SK-N-SH treated with all-trans-retinoic acid at 6 μM for 48 hours (cell line): ENCODE measurements at regions not wholly inside any gene's neighbourhood (a gene's known extent, or its start where the extent isn't known, plus 50 kb on each side); places are given as distances from the start of the nearest gene placed in this dataset.

ENCODE experiments used
- ATAC-seq: fragments of 200-7000 bp; cut with Tn5 transposase; 3 replicates; pipeline ENCODE4 v1.9.1; 2020; ENCODE audit warnings: mild to moderate bottlenecking, moderate library complexity
- ARNTL ChIP-seq: fragments of 450-650 bp; formaldehyde crosslinking; IDR thresholded peaks from 2 replicates; pipeline ENCODE4 v1.5.0; 2020; ENCODE audit warnings: low read depth, mild to moderate bottlenecking, moderate library complexity, borderline replicate concordance
- CREB5 ChIP-seq: fragments of 250-450 bp; sonication (Bioruptor Pico); IDR thresholded peaks from 2 replicates; pipeline ENCODE4 v1.5.1; 2020; ENCODE audit warnings: low read depth, mild to moderate bottlenecking, moderate library complexity
- CSDC2 ChIP-seq: fragments of 250-450 bp; sonication (Bioruptor Pico); IDR thresholded peaks from 2 replicates; pipeline ENCODE4 v1.5.0; 2020; ENCODE audit warnings: mild to moderate bottlenecking, moderate library complexity
- ESRRG ChIP-seq: fragments of 250-450 bp; sonication (Bioruptor Pico); IDR thresholded peaks from 2 replicates; pipeline ENCODE4 v1.6.1; 2021; ENCODE audit warnings: mild to moderate bottlenecking
- GLIS3 ChIP-seq: fragments of 250-450 bp; sonication (Bioruptor Pico); IDR thresholded peaks from 2 replicates; pipeline ENCODE4 v1.5.0; 2020; ENCODE audit warnings: mild to moderate bottlenecking, moderate library complexity
- ISL1 ChIP-seq: fragments of 250-450 bp; sonication (Bioruptor Pico); IDR thresholded peaks from 2 replicates; pipeline ENCODE4 v2.1.2; 2022; ENCODE audit warnings: mild to moderate bottlenecking, moderate library complexity
- OSR1 ChIP-seq: fragments of 250-450 bp; sonication (Bioruptor Pico); IDR thresholded peaks from 2 replicates; pipeline ENCODE4 v1.8.0; 2022; ENCODE audit warnings: moderate library complexity, mild to moderate bottlenecking, inconsistent platforms
- PATZ1 ChIP-seq: fragments of 250-450 bp; sonication (Bioruptor Pico); IDR thresholded peaks from 2 replicates; pipeline ENCODE4 v1.8.0; 2020; ENCODE audit warnings: mild to moderate bottlenecking, moderate library complexity, borderline replicate concordance
- POU6F1 ChIP-seq: fragments of 250-450 bp; sonication (Bioruptor Pico); IDR thresholded peaks from 2 replicates; pipeline ENCODE4 v1.8.0; 2021; ENCODE audit warnings: low read depth, mild to moderate bottlenecking, moderate library complexity, borderline replicate concordance
- PPARA ChIP-seq: fragments of 250-450 bp; sonication (Bioruptor Pico); IDR thresholded peaks from 2 replicates; pipeline ENCODE4 v1.5.0; 2020; ENCODE audit warnings: mild to moderate bottlenecking, borderline replicate concordance
- RARB ChIP-seq: fragments of 250-450 bp; sonication (Bioruptor Pico); IDR thresholded peaks from 2 replicates; pipeline ENCODE4 v1.8.0; 2021; ENCODE audit warnings: mild to moderate bottlenecking, moderate library complexity
- SNAI2 ChIP-seq: fragments of 250-450 bp; sonication (Bioruptor Pico); IDR thresholded peaks from 2 replicates; pipeline ENCODE4 v1.5.0; 2020; ENCODE audit warnings: mild to moderate bottlenecking, moderate library complexity
- TCF4 ChIP-seq: fragments of 250-450 bp; sonication (Bioruptor Pico); IDR thresholded peaks from 2 replicates; pipeline ENCODE4 v1.8.0; 2021; ENCODE audit warnings: mild to moderate bottlenecking, moderate library complexity, borderline replicate concordance
- TOX ChIP-seq: fragments of 250-450 bp; sonication (Bioruptor Pico); IDR thresholded peaks from 2 replicates; pipeline ENCODE4 v1.8.0; 2021; ENCODE audit warnings: mild to moderate bottlenecking, moderate library complexity, borderline replicate concordance
- ZC3H10 ChIP-seq: fragments of 250-450 bp; sonication (Bioruptor Pico); IDR thresholded peaks from 2 replicates; pipeline ENCODE4 v1.5.1; 2021; ENCODE audit warnings: mild to moderate bottlenecking, moderate library complexity
- ZFP30 ChIP-seq: fragments of 450-650 bp; formaldehyde crosslinking; IDR thresholded peaks from 2 replicates; pipeline ENCODE4 v1.5.0; 2022; ENCODE audit warnings: mild to moderate bottlenecking, moderate library complexity
- ZNF70 ChIP-seq: fragments of 450-650 bp; formaldehyde crosslinking; IDR thresholded peaks from 2 replicates; pipeline ENCODE4 v1.5.0; 2020; ENCODE audit warnings: mild to moderate bottlenecking, moderate library complexity
- ZNF8 ChIP-seq: fragments of 450-650 bp; formaldehyde crosslinking; IDR thresholded peaks from 2 replicates; pipeline ENCODE4 v1.5.0; 2020; ENCODE audit warnings: mild to moderate bottlenecking, moderate library complexity
- TF ChIP-seq, protein P1 (sequence below): fragments of 250-450 bp; sonication (Bioruptor Pico); IDR thresholded peaks from 2 replicates; pipeline ENCODE4 v1.5.0; 2020; ENCODE audit warnings: mild to moderate bottlenecking, moderate library complexity
- TF ChIP-seq, protein P2 (sequence below): fragments of 250-450 bp; sonication (Bioruptor Pico); IDR thresholded peaks from 2 replicates; pipeline ENCODE4 v1.5.1; 2021; ENCODE audit warnings: mild to moderate bottlenecking, moderate library complexity

DNA sequence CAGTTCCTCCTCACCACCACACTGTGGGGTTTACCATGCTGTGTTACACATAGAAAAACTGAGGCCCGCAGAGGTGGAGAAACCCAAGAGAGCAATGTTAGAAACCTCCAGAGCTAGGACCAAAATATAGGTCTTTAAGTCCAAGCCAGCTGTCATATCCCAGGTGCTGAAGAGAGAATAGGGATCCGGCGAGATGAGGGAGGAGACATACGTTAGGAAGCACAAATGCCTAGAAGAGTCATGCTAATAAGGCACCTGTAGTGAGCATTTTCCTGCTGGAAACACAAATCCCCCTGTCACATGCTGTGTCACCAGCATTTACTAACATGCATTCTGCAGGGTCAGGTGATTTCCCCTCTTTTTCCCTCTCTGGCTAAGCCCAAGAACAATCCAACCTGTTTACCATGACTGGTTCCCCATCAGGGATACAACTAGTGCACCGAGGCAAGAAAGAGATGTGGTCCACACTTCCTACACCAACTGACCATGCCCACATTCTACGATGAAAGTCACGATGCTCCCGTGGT is 168.6 kb upstream of the CAMK1G start (continued):
- TF ChIP-seq, protein P1, sequence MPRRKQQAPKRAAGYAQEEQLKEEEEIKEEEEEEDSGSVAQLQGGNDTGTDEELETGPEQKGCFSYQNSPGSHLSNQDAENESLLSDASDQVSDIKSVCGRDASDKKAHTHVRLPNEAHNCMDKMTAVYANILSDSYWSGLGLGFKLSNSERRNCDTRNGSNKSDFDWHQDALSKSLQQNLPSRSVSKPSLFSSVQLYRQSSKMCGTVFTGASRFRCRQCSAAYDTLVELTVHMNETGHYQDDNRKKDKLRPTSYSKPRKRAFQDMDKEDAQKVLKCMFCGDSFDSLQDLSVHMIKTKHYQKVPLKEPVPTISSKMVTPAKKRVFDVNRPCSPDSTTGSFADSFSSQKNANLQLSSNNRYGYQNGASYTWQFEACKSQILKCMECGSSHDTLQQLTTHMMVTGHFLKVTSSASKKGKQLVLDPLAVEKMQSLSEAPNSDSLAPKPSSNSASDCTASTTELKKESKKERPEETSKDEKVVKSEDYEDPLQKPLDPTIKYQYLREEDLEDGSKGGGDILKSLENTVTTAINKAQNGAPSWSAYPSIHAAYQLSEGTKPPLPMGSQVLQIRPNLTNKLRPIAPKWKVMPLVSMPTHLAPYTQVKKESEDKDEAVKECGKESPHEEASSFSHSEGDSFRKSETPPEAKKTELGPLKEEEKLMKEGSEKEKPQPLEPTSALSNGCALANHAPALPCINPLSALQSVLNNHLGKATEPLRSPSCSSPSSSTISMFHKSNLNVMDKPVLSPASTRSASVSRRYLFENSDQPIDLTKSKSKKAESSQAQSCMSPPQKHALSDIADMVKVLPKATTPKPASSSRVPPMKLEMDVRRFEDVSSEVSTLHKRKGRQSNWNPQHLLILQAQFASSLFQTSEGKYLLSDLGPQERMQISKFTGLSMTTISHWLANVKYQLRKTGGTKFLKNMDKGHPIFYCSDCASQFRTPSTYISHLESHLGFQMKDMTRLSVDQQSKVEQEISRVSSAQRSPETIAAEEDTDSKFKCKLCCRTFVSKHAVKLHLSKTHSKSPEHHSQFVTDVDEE (CRISPR knock-in tag), result no peak
- no peak for TF ChIP-seq PPARA (CRISPR knock-in tag)

GRCh38 chr1:209416039-209416438 is 167.5 kb upstream of the CAMK1G start:
- TF ChIP-seq ISL1 (CRISPR knock-in tag) (no peak), ESRRG (CRISPR knock-in tag) (no peak), SNAI2 (CRISPR knock-in tag) (no peak), GLIS3 (CRISPR knock-in tag) (no peak), TOX (CRISPR knock-in tag) (no peak), RARB (CRISPR knock-in tag) (no peak), ZFP30 (no peak), ZNF70 (CRISPR knock-in tag) (no peak), PPARA (CRISPR knock-in tag) (no peak), CSDC2 (no peak), ZNF8 (CRISPR knock-in tag) (no peak)
- TF ChIP-seq, protein P2, sequence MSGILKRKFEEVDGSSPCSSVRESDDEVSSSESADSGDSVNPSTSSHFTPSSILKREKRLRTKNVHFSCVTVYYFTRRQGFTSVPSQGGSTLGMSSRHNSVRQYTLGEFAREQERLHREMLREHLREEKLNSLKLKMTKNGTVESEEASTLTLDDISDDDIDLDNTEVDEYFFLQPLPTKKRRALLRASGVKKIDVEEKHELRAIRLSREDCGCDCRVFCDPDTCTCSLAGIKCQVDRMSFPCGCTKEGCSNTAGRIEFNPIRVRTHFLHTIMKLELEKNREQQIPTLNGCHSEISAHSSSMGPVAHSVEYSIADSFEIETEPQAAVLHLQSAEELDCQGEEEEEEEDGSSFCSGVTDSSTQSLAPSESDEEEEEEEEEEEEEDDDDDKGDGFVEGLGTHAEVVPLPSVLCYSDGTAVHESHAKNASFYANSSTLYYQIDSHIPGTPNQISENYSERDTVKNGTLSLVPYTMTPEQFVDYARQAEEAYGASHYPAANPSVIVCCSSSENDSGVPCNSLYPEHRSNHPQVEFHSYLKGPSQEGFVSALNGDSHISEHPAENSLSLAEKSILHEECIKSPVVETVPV, result no peak
- TF ChIP-seq, protein P1 (CRISPR knock-in tag), result no peak
- ATAC-seq, result peak; percentile 25; the same call in 2 of the 3 replicates

DNA sequence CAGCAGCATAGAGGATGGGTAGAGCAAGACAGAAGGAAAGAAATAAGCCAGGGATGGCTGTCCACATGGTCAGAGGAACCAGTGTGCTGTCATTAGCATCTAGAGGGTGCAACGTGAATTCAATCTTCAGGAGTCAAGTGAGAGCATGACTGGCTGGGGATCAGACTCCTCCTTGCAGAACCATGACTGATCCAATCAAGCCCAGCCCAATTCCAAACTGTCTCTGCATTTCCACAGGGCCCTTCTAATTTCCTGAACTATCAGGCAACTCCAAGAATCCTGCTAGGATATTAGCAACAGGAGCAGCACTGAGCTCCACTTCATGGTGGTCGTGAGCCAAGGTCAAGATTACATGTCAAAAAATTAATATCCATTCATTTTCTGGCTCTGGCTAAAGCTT is 166.8 kb upstream of the CAMK1G start:
- ATAC-seq, result no peak
- TF ChIP-seq ESRRG (CRISPR knock-in tag) (no peak), GLIS3 (CRISPR knock-in tag) (no peak), TOX (CRISPR knock-in tag) (no peak), CREB5 (CRISPR knock-in tag) (no peak), CSDC2 (no peak), ZNF70 (CRISPR knock-in tag) (no peak)

GRCh38 chr1:209417761-209418160 is 165.8 kb upstream of the CAMK1G start:
- no peak for ATAC-seq
- no peak for TF ChIP-seq GLIS3 (CRISPR knock-in tag)
- TF ChIP-seq PATZ1 (CRISPR knock-in tag), result no peak
- TF ChIP-seq TCF4 (CRISPR knock-in tag), result no peak
- no peak for TF ChIP-seq RARB (CRISPR knock-in tag)
- TF ChIP-seq ISL1 (CRISPR knock-in tag), result no peak
- no peak for TF ChIP-seq POU6F1 (CRISPR knock-in tag)
- TF ChIP-seq ARNTL (CRISPR knock-in tag), result no peak
- no peak for TF ChIP-seq OSR1 (CRISPR knock-in tag)
- TF ChIP-seq, protein P2, result no peak
- TF ChIP-seq ZC3H10 (CRISPR knock-in tag), result no peak
